ENCODE measurements at regions not wholly inside any gene's neighbourhood (a gene's known extent, or its start where the extent isn't known, plus 50 kb on each side); places are given as distances from the start of the nearest gene placed in this dataset.
A peak's percentile ranks its signal among the peaks of the same experiment; 100 is the strongest.

- Histone ChIP-seq H3K4me1 (ENCODE audit: control insufficient read depth, insufficient read depth, low read length) (peaks cover 28% of the 10 kb centered on the region), H3K79me2 (ENCODE audit: control insufficient read depth, insufficient read depth, low read length) (no peaks in the 10 kb centered on the region), H3K36me3 (ENCODE audit: control insufficient read depth in 2 of 2, insufficient read depth in 2 of 2, low read length in 1 of 2) (no peaks in the 10 kb centered on the region), H3K27ac (ENCODE audit: control insufficient read depth, insufficient read depth) (no peak overlapping the region), H4K20me1 (ENCODE audit: control insufficient read depth, insufficient read depth) (no peaks in the 10 kb centered on the region), H3K4me2 (ENCODE audit: control insufficient read depth, insufficient read depth) (peak overlapping the region; percentile 61; the same call in 1 of the 2 replicates), H3K27me3 (replicated peaks in 1 of 2; ENCODE audit: control insufficient read depth in 2 of 2, insufficient read depth in 2 of 2, low read length in 1 of 2) (peaks cover 0 to 5% of the 10 kb centered on the region in 2 experiments; a peak in 2 of 4 replicates), H2AFZ (ENCODE audit: control insufficient read depth, low read depth, low read length) (no peak overlapping the region), H3K9me3 (replicated peaks; ENCODE audit: control insufficient read depth, insufficient read depth, low read length) (no peaks in the 10 kb centered on the region), H3K9ac (ENCODE audit: control insufficient read depth, insufficient read depth, low read length) (no peak overlapping the region), H3K4me3 (no peak overlapping the region)
- ChIA-PET CTCF (no interaction called here), POLR2A (no interaction called here), RAD21 (ENCODE audit: unreplicated experiment) (interaction anchor here (0.8 to 1.3 kb wide), 2 partner anchors 25 to 1541 kb away, joined by 3 to 5 read pairs; no protein-coding TSS in a partner anchor), SMC1A (ENCODE audit: uncharacterized antibody, unreplicated experiment) (interaction anchor here (0.6 kb wide), 1 partner anchor 59 kb away, joined by 3 read pairs; no protein-coding TSS in a partner anchor)
- FAIRE-seq, result no peak
- no TSS peak for BruUV-seq (replicated peaks)
- DNase-seq (ENCODE audit: low read depth, low spot score), result no peak
- intact Hi-C loops (cut with micrococcal nuclease; ENCODE audit: unreplicated experiment) (loop anchor here (5.0 kb wide), 1 partner anchor 208 kb away; no protein-coding TSS in a partner anchor), in situ Hi-C loops (cut with MboI) (no loop called here)
- peak; percentile 82 for ATAC-seq
- WGBS (ENCODE audit: insufficient coverage, insufficient replicate concordance, low lambda C conversion rate, missing lambda C conversion rate), result 10% methylated on average over 6 of the region's 6 CpGs
- TF ChIP-seq HDAC6 (IDR thresholded peaks at IDR 0.05; ENCODE audit: unreplicated experiment) (no peak), SKIL (IDR thresholded peaks at IDR 0.05; ENCODE audit: low read depth, poor library complexity, severe bottlenecking) (no peak), NR2C1 (IDR thresholded peaks at IDR 0.05) (no peak), JUND (IDR thresholded peaks at IDR 0.05; ENCODE audit: low read depth, low read length) (no peak), ATF7 (IDR thresholded peaks at IDR 0.05; ENCODE audit: low read depth) (peak; percentile 91), DPF2 (IDR thresholded peaks at IDR 0.05) (peak; percentile 60; the same call in 1 of the 2 replicates), CEBPZ (IDR thresholded peaks at IDR 0.05; ENCODE audit: low read depth, low read length) (no peak), CHD2 (IDR thresholded peaks at IDR 0.05; ENCODE audit: borderline replicate concordance, low read depth, low read length) (0 out of 2 replicates have a peak, but pooled peaks have one; percentile 32), MLLT1 (IDR thresholded peaks at IDR 0.05) (peak; percentile 97), SMC3 (IDR thresholded peaks at IDR 0.05; ENCODE audit: borderline replicate concordance, low read length) (peak; percentile 2; the same call in 1 of the 2 replicates), SPI1 (IDR thresholded peaks at IDR 0.05; ENCODE audit: borderline replicate concordance, insufficient read depth, low read depth, low read length) (no peak), ATF3 (IDR thresholded peaks at IDR 0.05; ENCODE audit: borderline replicate concordance, extremely low read depth, low read depth, low read length) (no peak), E2F8 (IDR thresholded peaks at IDR 0.05; ENCODE audit: low read depth, partially characterized antibody) (no peak)
Observed at GRCh38 chr6:14664112-14664601, 546.6 kb downstream of the CD83 start.

Measured in GM12878 (cell line).